Keratinocyte (primary cell): ENCODE measurements at regions not wholly inside any gene's neighbourhood (a gene's known extent, or its start where the extent isn't known, plus 50 kb on each side); places are given as distances from the start of the nearest gene placed in this dataset.

Experiments used
- DNase-seq: peaks from one replicate; pipeline ENCODE4 v3.0.0-alpha.2; 2011; ENCODE audit warnings: low read depth, missing footprints, low spot score
- FAIRE-seq: peaks from 2 replicates; lab custom pipeline; 2011; peaks lifted over from hg19 to GRCh38; lab: Jason Lieb, UNC
- H2AFZ ChIP-seq: 2 replicates; pipeline ENCODE4 v1.6.0; 2012; ENCODE audit warnings: low read length, control low read depth, inconsistent platforms; ENCODE audit not compliant: control insufficient read depth
- H3K27ac ChIP-seq: 2 replicates; pipeline ENCODE4 v1.5.1; 2011; ENCODE audit warnings: low read length; ENCODE audit not compliant: control insufficient read depth, insufficient read depth
- H3K27me3 ChIP-seq: 3 replicates; pipeline ENCODE4 v1.6.0; 2011; ENCODE audit warnings: low read length; ENCODE audit not compliant: control insufficient read depth, insufficient read depth; ENCODE audit errors: extremely low read depth
- H3K36me3 ChIP-seq, 2 experiments: 2 replicates in 1 of 2; 3 replicates in 1 of 2; pipeline ENCODE4 v1.5.1; 2011; ENCODE audit warnings: low read length in 2 of 2, mild to moderate bottlenecking in 1 of 2; ENCODE audit not compliant: control insufficient read depth in 2 of 2, insufficient read depth in 2 of 2; ENCODE audit errors: extremely low read depth in 1 of 2
- H3K4me1 ChIP-seq: 3 replicates; pipeline ENCODE4 v1.5.1; 2011; ENCODE audit warnings: low read length; ENCODE audit not compliant: control insufficient read depth, insufficient read depth; ENCODE audit errors: extremely low read depth
- H3K4me2 ChIP-seq: 3 replicates; pipeline ENCODE4 v1.6.0; 2011; ENCODE audit warnings: low read depth, low read length; ENCODE audit not compliant: control insufficient read depth, insufficient read depth; ENCODE audit errors: extremely low read depth
- H3K4me3 ChIP-seq, 3 experiments: fragments of 200-600 bp in 1 of 3; sonication (generic) in 1 of 3; 2 replicates in 2 of 3; 3 replicates in 1 of 3; pipeline ENCODE4 v1.5.1; 2011 to 2016; ENCODE audit warnings: low read length in 3 of 3, mild to moderate bottlenecking in 3 of 3, control low read depth in 2 of 3, inconsistent platforms in 1 of 3, low read depth in 1 of 3, mixed read lengths in 1 of 3, mixed run types in 1 of 3, moderate library complexity in 1 of 3; ENCODE audit not compliant: control insufficient read depth in 2 of 3, insufficient read depth in 2 of 3; ENCODE audit errors: extremely low read depth in 1 of 3
- H3K79me2 ChIP-seq: 2 replicates; pipeline ENCODE4 v1.6.0; 2012; ENCODE audit warnings: low read length; ENCODE audit not compliant: control insufficient read depth, insufficient read depth
- H3K9ac ChIP-seq: 3 replicates; pipeline ENCODE4 v1.6.0; 2011; ENCODE audit warnings: low read length; ENCODE audit not compliant: control insufficient read depth, insufficient read depth; ENCODE audit errors: extremely low read depth
- H3K9me1 ChIP-seq: 3 replicates; pipeline ENCODE4 v1.6.0; 2011; ENCODE audit warnings: low read length; ENCODE audit not compliant: control insufficient read depth, insufficient read depth; ENCODE audit errors: extremely low read depth
- H3K9me3 ChIP-seq: 2 replicates; pipeline ENCODE4 v1.5.1; 2012; ENCODE audit warnings: low read depth, low read length; ENCODE audit not compliant: control insufficient read depth
- H4K20me1 ChIP-seq: 3 replicates; pipeline ENCODE4 v1.6.0; 2011; ENCODE audit warnings: low read length; ENCODE audit not compliant: control insufficient read depth, insufficient read depth; ENCODE audit errors: extremely low read depth
- CTCF ChIP-seq, 3 experiments: IDR thresholded peaks in 1 of 3; conservative IDR thresholded peaks in 1 of 3; optimal IDR thresholded peaks in 1 of 3; 2 replicates in 2 of 3; 3 replicates in 1 of 3; pipeline versions ENCODE3 to v1.5.1; 2011; ENCODE audit warnings: low read length in 3 of 3, mild to moderate bottlenecking in 3 of 3, moderate library complexity in 2 of 3, control low read depth in 1 of 3, inconsistent platforms in 1 of 3; ENCODE audit not compliant: insufficient read depth in 2 of 3; ENCODE audit errors: extremely low read depth in 1 of 3
- EZH2 ChIP-seq: IDR thresholded peaks from one replicate; pipeline ENCODE4 v1.6.1; 2012; ENCODE audit warnings: inconsistent platforms, mild to moderate bottlenecking, low read length, moderate library complexity
- dilution Hi-C: fragments of 300-500 bp; cut with MboI; formaldehyde crosslinking; loops from one replicate; pipeline ENCODE4 v1.7.0; 2020; ENCODE audit warnings: low sequenced_read_pairs; ENCODE audit not compliant: extremely low pct_ligation_motif_present

GRCh38 chr13:73272831-73273230, 214.0 kb downstream of the KLF5 start:
- FAIRE-seq = peak; percentile 36
- Histone ChIP-seq H3K27ac (no peak overlapping the region), H3K9me1 (no peaks in the 10 kb centered on the region), H3K79me2 (no peaks in the 10 kb centered on the region), H4K20me1 (no peaks in the 10 kb centered on the region), H3K4me1 (peaks cover 15% of the 10 kb centered on the region), H2AFZ (no peak overlapping the region), H3K9ac (no peak overlapping the region), H3K9me3 (no peaks in the 10 kb centered on the region), H3K4me2 (no peak overlapping the region), H3K27me3 (no peaks in the 10 kb centered on the region), H3K4me3 (no peak overlapping the region), H3K36me3 (no peaks in the 10 kb centered on the region)
- TF ChIP-seq EZH2 (no peak), CTCF (optimal IDR thresholded peaks at IDR 0.05 in 1 of 3, IDR thresholded peaks at IDR 0.05 in 1 of 3, conservative IDR thresholded peaks at IDR 0.05 in 1 of 3; ENCODE audit: extremely low read depth in 1 of 3, insufficient read depth in 2 of 3, low read length in 3 of 3) (no peak)
- DNase-seq = no peak
- dilution Hi-C loops = no loop called here

- Histone ChIP-seq H3K36me3 (no peaks in the 10 kb centered on the region), H3K79me2 (no peaks in the 10 kb centered on the region), H3K27me3 (no peaks in the 10 kb centered on the region), H2AFZ (no peak overlapping the region), H3K4me1 (peaks cover 13% of the 10 kb centered on the region), H3K9ac (no peak overlapping the region), H3K9me1 (no peaks in the 10 kb centered on the region), H3K4me3 (no peak overlapping the region), H3K4me2 (no peak overlapping the region), H3K9me3 (no peaks in the 10 kb centered on the region), H3K27ac (peak overlapping the region; percentile 37), H4K20me1 (no peaks in the 10 kb centered on the region)
- TF ChIP-seq EZH2 (no peak), CTCF (optimal IDR thresholded peaks at IDR 0.05 in 1 of 3, IDR thresholded peaks at IDR 0.05 in 1 of 3, conservative IDR thresholded peaks at IDR 0.05 in 1 of 3; ENCODE audit: extremely low read depth in 1 of 3, insufficient read depth in 2 of 3, low read length in 3 of 3) (no peak)
- FAIRE-seq (peak; percentile 90), DNase-seq (peak; percentile 59)
- dilution Hi-C loops = no loop called here
These were observed 209.5 kb downstream of the KLF5 start for GRCh38 chr13:73268306-73268705.
